WTC11 (cell line): ENCODE measurements at regions not wholly inside any gene's neighbourhood (a gene's known extent, or its start where the extent isn't known, plus 50 kb on each side); places are given as distances from the start of the nearest gene placed in this dataset.

Experiments
- ATAC-seq: fragments of 200-7000 bp; cut with Tn5 transposase; 2 replicates; pipeline ENCODE4 v1.10.0; 2021; ENCODE audit warnings: mild to moderate bottlenecking, moderate library complexity
- CTCF ChIA-PET: fragments of 300-600 bp; sonication (Branson Sonifier 250); formaldehyde crosslinking; loops from one replicate; lab custom pipeline; 2021; ENCODE audit warnings: antibody characterized with exemption; lab: Charles Lee
- POLR2A ChIA-PET: fragments of 350-600 bp; sonication (Branson Sonifier 250); formaldehyde crosslinking; loops from one replicate; lab custom pipeline; 2021; ENCODE audit warnings: antibody characterized with exemption; lab: Charles Lee
- DNase-seq: peaks from one replicate; pipeline ENCODE4 v3.0.0; 2021; ENCODE audit warnings: low spot score
- H3K27ac Mint-ChIP-seq: 2 replicates; pipeline ENCODE4 v1.8.0; 2021; ENCODE audit warnings: mixed read lengths
- H3K27me3 Mint-ChIP-seq: 2 replicates; pipeline ENCODE4 v1.8.0; 2021; ENCODE audit warnings: low read depth, mild to moderate bottlenecking, moderate library complexity, mixed read lengths
- H3K36me3 Mint-ChIP-seq: 2 replicates; pipeline ENCODE4 v1.8.0; 2021; ENCODE audit warnings: mixed read lengths
- H3K4me1 Mint-ChIP-seq: 2 replicates; pipeline ENCODE4 v1.8.0; 2022; ENCODE audit warnings: mixed read lengths
- H3K4me3 Mint-ChIP-seq: 2 replicates; pipeline ENCODE4 v1.8.0; 2021; ENCODE audit warnings: mild to moderate bottlenecking, moderate library complexity, mixed read lengths
- H3K9me3 Mint-ChIP-seq: 2 replicates; pipeline ENCODE4 v1.8.0; 2021; ENCODE audit warnings: mixed read lengths
- ATF2 ChIP-seq: sonication (generic); formaldehyde crosslinking; IDR thresholded peaks from 2 replicates; pipeline ENCODE4 v1.8.1; 2022; ENCODE audit warnings: low read depth, missing genetic modification reagents, borderline replicate concordance
- ATF3 ChIP-seq: sonication (generic); formaldehyde crosslinking; conservative IDR thresholded peaks from 2 replicates; pipeline ENCODE4 v1.8.1; 2022; ENCODE audit warnings: mild to moderate bottlenecking, missing genetic modification reagents
- CBFB ChIP-seq: sonication (generic); formaldehyde crosslinking; IDR thresholded peaks from 2 replicates; pipeline ENCODE4 v1.8.1; 2022; ENCODE audit warnings: mild to moderate bottlenecking, low read depth, missing genetic modification reagents
- CREB1 ChIP-seq: sonication (generic); formaldehyde crosslinking; IDR thresholded peaks from 2 replicates; pipeline ENCODE4 v1.8.0; 2023; ENCODE audit warnings: mild to moderate bottlenecking, missing genetic modification reagents
- EMX1 ChIP-seq: fragments of 250-450 bp; sonication (Bioruptor Pico); IDR thresholded peaks from 2 replicates; pipeline ENCODE4 v1.8.0; 2021; ENCODE audit warnings: mild to moderate bottlenecking
- FOXK1 ChIP-seq: sonication (generic); formaldehyde crosslinking; IDR thresholded peaks from 2 replicates; pipeline ENCODE4 v1.8.0; 2022; ENCODE audit warnings: mild to moderate bottlenecking, moderate library complexity, missing genetic modification reagents
- FOXP1 ChIP-seq: sonication (generic); formaldehyde crosslinking; IDR thresholded peaks from 2 replicates; pipeline ENCODE4 v1.8.0; 2022; ENCODE audit warnings: missing genetic modification reagents, mild to moderate bottlenecking, moderate library complexity, borderline replicate concordance
- MYBL2 ChIP-seq: sonication (generic); formaldehyde crosslinking; IDR thresholded peaks from 2 replicates; pipeline ENCODE4 v1.8.1; 2023; ENCODE audit warnings: mild to moderate bottlenecking, moderate library complexity, missing genetic modification reagents
- NR1H2 ChIP-seq: sonication (generic); formaldehyde crosslinking; IDR thresholded peaks from 2 replicates; pipeline ENCODE4 v1.9.0; 2021; ENCODE audit warnings: mild to moderate bottlenecking, moderate library complexity, missing genetic modification reagents
- NR3C1 ChIP-seq: sonication (generic); formaldehyde crosslinking; conservative IDR thresholded peaks from 2 replicates; pipeline ENCODE4 v1.8.1; 2023; ENCODE audit warnings: low read depth, mild to moderate bottlenecking, missing genetic modification reagents
- OVOL2 ChIP-seq: fragments of 250-450 bp; sonication (Bioruptor Pico); IDR thresholded peaks from 2 replicates; pipeline ENCODE4 v1.9.0; 2021; ENCODE audit warnings: mild to moderate bottlenecking, borderline replicate concordance
- RELA ChIP-seq: sonication (generic); formaldehyde crosslinking; IDR thresholded peaks from 2 replicates; pipeline ENCODE4 v1.8.1; 2022; ENCODE audit warnings: missing genetic modification reagents, mild to moderate bottlenecking, borderline replicate concordance
- RORB ChIP-seq: fragments of 250-450 bp; sonication (Bioruptor Pico); IDR thresholded peaks from 2 replicates; pipeline ENCODE4 v1.9.0; 2021; ENCODE audit warnings: mild to moderate bottlenecking
- SMAD3 ChIP-seq: sonication (generic); formaldehyde crosslinking; IDR thresholded peaks from 2 replicates; pipeline ENCODE4 v1.8.0; 2022; ENCODE audit warnings: missing genetic modification reagents, mild to moderate bottlenecking, borderline replicate concordance
- SOX15 ChIP-seq: fragments of 250-450 bp; sonication (Bioruptor Pico); IDR thresholded peaks from 2 replicates; pipeline ENCODE4 v1.9.0; 2021; ENCODE audit warnings: mild to moderate bottlenecking
- STAT6 ChIP-seq: sonication (generic); formaldehyde crosslinking; conservative IDR thresholded peaks from 2 replicates; pipeline ENCODE4 v1.8.1; 2023; ENCODE audit warnings: mild to moderate bottlenecking, low read depth, missing genetic modification reagents, moderate library complexity
- TEAD4 ChIP-seq: sonication (generic); formaldehyde crosslinking; IDR thresholded peaks from 2 replicates; pipeline ENCODE4 v1.8.0; 2022; ENCODE audit warnings: mild to moderate bottlenecking, missing genetic modification reagents
- USF2 ChIP-seq: sonication (generic); formaldehyde crosslinking; IDR thresholded peaks from 2 replicates; pipeline ENCODE4 v1.8.1; 2023; ENCODE audit warnings: mild to moderate bottlenecking, missing genetic modification reagents, moderate library complexity
- ZNF317 ChIP-seq: sonication (generic); formaldehyde crosslinking; IDR thresholded peaks from 2 replicates; pipeline ENCODE4 v1.8.1; 2023; ENCODE audit warnings: low read depth, mild to moderate bottlenecking, moderate library complexity, missing genetic modification reagents, borderline replicate concordance
- TF ChIP-seq, protein P1 (sequence below): sonication (generic); formaldehyde crosslinking; IDR thresholded peaks from 2 replicates; pipeline ENCODE4 v1.8.1; 2023; ENCODE audit warnings: mild to moderate bottlenecking, missing genetic modification reagents, borderline replicate concordance
- TF ChIP-seq, protein P2 (sequence below): sonication (generic); formaldehyde crosslinking; IDR thresholded peaks from 2 replicates; pipeline ENCODE4 v1.8.1; 2022; ENCODE audit warnings: missing genetic modification reagents, borderline replicate concordance
- TF ChIP-seq, protein P3 (sequence below): sonication (generic); formaldehyde crosslinking; IDR thresholded peaks from 2 replicates; pipeline ENCODE4 v1.8.0; 2022; ENCODE audit warnings: mild to moderate bottlenecking, missing genetic modification reagents

DNA sequence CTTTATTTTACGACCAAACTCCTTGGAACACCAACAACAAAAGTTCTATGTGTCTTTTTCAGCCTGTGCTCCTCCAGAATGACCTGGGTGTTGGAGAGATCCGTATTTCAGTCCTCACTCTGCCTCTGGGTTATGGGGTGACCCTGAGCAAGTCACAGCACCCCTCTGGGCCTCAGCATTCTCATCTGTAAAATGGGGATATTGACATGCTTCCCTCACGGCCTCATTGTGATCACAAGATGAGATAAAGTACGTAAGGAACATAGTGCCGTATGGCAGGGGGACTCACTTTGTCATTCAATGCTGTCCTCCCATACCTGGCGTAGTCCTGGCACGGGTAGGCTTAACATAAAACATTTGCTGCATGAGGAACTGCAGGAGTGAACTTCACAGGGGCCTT, 123.0 kb upstream of the HAND1 start:
- ATAC-seq (no peak), DNase-seq (no peak)
- Mint-ChIP-seq H3K27ac (no peak overlapping the region), H3K36me3 (no peaks in the 10 kb centered on the region), H3K4me1 (peaks cover 4% of the 10 kb centered on the region), H3K4me3 (no peak overlapping the region), H3K27me3 (peaks cover 28% of the 10 kb centered on the region), H3K9me3 (no peaks in the 10 kb centered on the region)
- no peak for TF ChIP-seq FOXP1 (CRISPR knock-in tag)
- no peak for TF ChIP-seq MYBL2 (CRISPR knock-in tag)
- TF ChIP-seq ATF2 (CRISPR knock-in tag), result no peak
- TF ChIP-seq, protein P1, sequence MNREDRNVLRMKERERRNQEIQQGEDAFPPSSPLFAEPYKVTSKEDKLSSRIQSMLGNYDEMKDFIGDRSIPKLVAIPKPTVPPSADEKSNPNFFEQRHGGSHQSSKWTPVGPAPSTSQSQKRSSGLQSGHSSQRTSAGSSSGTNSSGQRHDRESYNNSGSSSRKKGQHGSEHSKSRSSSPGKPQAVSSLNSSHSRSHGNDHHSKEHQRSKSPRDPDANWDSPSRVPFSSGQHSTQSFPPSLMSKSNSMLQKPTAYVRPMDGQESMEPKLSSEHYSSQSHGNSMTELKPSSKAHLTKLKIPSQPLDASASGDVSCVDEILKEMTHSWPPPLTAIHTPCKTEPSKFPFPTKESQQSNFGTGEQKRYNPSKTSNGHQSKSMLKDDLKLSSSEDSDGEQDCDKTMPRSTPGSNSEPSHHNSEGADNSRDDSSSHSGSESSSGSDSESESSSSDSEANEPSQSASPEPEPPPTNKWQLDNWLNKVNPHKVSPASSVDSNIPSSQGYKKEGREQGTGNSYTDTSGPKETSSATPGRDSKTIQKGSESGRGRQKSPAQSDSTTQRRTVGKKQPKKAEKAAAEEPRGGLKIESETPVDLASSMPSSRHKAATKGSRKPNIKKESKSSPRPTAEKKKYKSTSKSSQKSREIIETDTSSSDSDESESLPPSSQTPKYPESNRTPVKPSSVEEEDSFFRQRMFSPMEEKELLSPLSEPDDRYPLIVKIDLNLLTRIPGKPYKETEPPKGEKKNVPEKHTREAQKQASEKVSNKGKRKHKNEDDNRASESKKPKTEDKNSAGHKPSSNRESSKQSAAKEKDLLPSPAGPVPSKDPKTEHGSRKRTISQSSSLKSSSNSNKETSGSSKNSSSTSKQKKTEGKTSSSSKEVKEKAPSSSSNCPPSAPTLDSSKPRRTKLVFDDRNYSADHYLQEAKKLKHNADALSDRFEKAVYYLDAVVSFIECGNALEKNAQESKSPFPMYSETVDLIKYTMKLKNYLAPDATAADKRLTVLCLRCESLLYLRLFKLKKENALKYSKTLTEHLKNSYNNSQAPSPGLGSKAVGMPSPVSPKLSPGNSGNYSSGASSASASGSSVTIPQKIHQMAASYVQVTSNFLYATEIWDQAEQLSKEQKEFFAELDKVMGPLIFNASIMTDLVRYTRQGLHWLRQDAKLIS (CRISPR knock-in tag), result no peak
- no peak for TF ChIP-seq USF2 (CRISPR knock-in tag)
- ChIA-PET POLR2A (no interaction called here), CTCF (no interaction called here)

- Mint-ChIP-seq H3K36me3 (no peaks in the 10 kb centered on the region), H3K27me3 (peaks cover 6% of the 10 kb centered on the region), H3K9me3 (peaks cover 4% of the 10 kb centered on the region; the same call in 1 of the 2 replicates), H3K27ac (no peak overlapping the region), H3K4me3 (no peak overlapping the region), H3K4me1 (no peaks in the 10 kb centered on the region)
- CTCF ChIA-PET, result interaction anchor here (2.0 kb wide), 1 partner anchor 77 kb away, joined by 5 read pairs; no protein-coding TSS in a partner anchor
- DNase-seq, result no peak
- POLR2A ChIA-PET, result no interaction called here
- no peak for ATAC-seq
- TF ChIP-seq RELA (CRISPR knock-in tag) (no peak), FOXP1 (CRISPR knock-in tag) (no peak), EMX1 (no peak), CREB1 (no peak), FOXK1 (CRISPR knock-in tag) (no peak), SOX15 (CRISPR knock-in tag) (no peak), OVOL2 (no peak), TEAD4 (CRISPR knock-in tag) (no peak), SMAD3 (CRISPR knock-in tag) (no peak), NR3C1 (no peak), CBFB (CRISPR knock-in tag) (no peak), ATF3 (CRISPR knock-in tag) (no peak), ZNF317 (no peak), STAT6 (CRISPR knock-in tag) (no peak), RORB (CRISPR knock-in tag) (no peak), NR1H2 (CRISPR knock-in tag) (no peak)
- TF ChIP-seq, protein P2, sequence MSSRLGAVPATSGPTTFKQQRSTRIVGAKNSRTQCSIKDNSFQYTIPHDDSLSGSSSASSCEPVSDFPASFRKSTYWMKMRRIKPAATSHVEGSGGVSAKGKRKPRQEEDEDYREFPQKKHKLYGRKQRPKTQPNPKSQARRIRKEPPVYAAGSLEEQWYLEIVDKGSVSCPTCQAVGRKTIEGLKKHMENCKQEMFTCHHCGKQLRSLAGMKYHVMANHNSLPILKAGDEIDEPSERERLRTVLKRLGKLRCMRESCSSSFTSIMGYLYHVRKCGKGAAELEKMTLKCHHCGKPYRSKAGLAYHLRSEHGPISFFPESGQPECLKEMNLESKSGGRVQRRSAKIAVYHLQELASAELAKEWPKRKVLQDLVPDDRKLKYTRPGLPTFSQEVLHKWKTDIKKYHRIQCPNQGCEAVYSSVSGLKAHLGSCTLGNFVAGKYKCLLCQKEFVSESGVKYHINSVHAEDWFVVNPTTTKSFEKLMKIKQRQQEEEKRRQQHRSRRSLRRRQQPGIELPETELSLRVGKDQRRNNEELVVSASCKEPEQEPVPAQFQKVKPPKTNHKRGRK (CRISPR knock-in tag), result no peak
- TF ChIP-seq, protein P3, sequence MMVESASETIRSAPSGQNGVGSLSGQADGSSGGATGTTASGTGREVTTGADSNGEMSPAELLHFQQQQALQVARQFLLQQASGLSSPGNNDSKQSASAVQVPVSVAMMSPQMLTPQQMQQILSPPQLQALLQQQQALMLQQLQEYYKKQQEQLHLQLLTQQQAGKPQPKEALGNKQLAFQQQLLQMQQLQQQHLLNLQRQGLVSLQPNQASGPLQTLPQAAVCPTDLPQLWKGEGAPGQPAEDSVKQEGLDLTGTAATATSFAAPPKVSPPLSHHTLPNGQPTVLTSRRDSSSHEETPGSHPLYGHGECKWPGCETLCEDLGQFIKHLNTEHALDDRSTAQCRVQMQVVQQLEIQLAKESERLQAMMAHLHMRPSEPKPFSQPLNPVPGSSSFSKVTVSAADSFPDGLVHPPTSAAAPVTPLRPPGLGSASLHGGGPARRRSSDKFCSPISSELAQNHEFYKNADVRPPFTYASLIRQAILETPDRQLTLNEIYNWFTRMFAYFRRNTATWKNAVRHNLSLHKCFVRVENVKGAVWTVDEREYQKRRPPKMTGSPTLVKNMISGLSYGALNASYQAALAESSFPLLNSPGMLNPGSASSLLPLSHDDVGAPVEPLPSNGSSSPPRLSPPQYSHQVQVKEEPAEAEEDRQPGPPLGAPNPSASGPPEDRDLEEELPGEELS, result no peak
These were observed 120.0 kb upstream of the HAND1 start for GRCh38 chr5:154598021-154598420.
